HG03342 (cell line): ENCODE measurements at regions not wholly inside any gene's neighbourhood (a gene's known extent, or its start where the extent isn't known, plus 50 kb on each side); places are given as distances from the start of the nearest gene placed in this dataset.

ENCODE experiments used
- ATAC-seq: cut with Tn5 transposase; IDR thresholded peaks from one replicate; pipeline ENCODE4 v1.9.1; 2021; ENCODE audit warnings: mild to moderate bottlenecking, moderate library complexity; ENCODE audit not compliant: unreplicated experiment

GRCh38 chr14:65308536-65308935, 104.0 kb upstream of the FUT8 start:
- no peak for ATAC-seq

GRCh38 chr14:65310568-65310967, 102.0 kb upstream of the FUT8 start:
- ATAC-seq, result no peak

GRCh38 chr14:65312859-65313258, 99.7 kb upstream of the FUT8 start:
- no peak for ATAC-seq

GRCh38 chr14:65318636-65319506, 93.7 kb upstream of the FUT8 start:
- peak; percentile 59 for ATAC-seq

GRCh38 chr14:65320661-65321308, 91.7 kb upstream of the FUT8 start:
- no peak for ATAC-seq

GRCh38 chr14:65321370-65321875, 91.1 kb upstream of the FUT8 start:
- peak; percentile 40 for ATAC-seq

- ATAC-seq, result no peak
Measured at GRCh38 chr14:65329481-65329880, 83.0 kb upstream of the FUT8 start.

GRCh38 chr14:65329911-65330310, 82.6 kb upstream of the FUT8 start:
- no peak for ATAC-seq

- no peak for ATAC-seq
Measured at GRCh38 chr14:65330416-65330815, 82.1 kb upstream of the FUT8 start.

- no peak for ATAC-seq
Measured at GRCh38 chr14:65331652-65332051, 80.9 kb upstream of the FUT8 start.

- ATAC-seq, result peak; percentile 58
Measured at GRCh38 chr14:65332141-65332871, 80.2 kb upstream of the FUT8 start.

GRCh38 chr14:65333943-65334687, 78.4 kb upstream of the FUT8 start:
- no peak for ATAC-seq

GRCh38 chr14:65334765-65335410, 77.6 kb upstream of the FUT8 start:
- ATAC-seq, result no peak

GRCh38 chr14:65335411-65335947, 77.1 kb upstream of the FUT8 start:
- ATAC-seq, result no peak

GRCh38 chr14:65336191-65336591, 76.3 kb upstream of the FUT8 start:
- ATAC-seq, result peak; percentile 62

GRCh38 chr14:65339866-65340265, 72.7 kb upstream of the FUT8 start:
- no peak for ATAC-seq

- ATAC-seq, result no peak
Measured at GRCh38 chr14:65344011-65344410, 68.5 kb upstream of the FUT8 start.

- no peak for ATAC-seq
Measured at GRCh38 chr14:65345266-65345665, 67.3 kb upstream of the FUT8 start.

GRCh38 chr14:65346474-65346873, 66.1 kb upstream of the FUT8 start:
- ATAC-seq, result no peak

GRCh38 chr14:65346895-65347294, 65.6 kb upstream of the FUT8 start:
- ATAC-seq, result no peak
